HUES48 (cell line): ENCODE measurements at regions not wholly inside any gene's neighbourhood (a gene's known extent, or its start where the extent isn't known, plus 50 kb on each side); places are given as distances from the start of the nearest gene placed in this dataset.

Source experiments
- H3K27ac ChIP-seq: one replicate; pipeline ENCODE4 v1.7.0; 2013; ENCODE audit warnings: low read depth, low read length, inconsistent platforms
- H3K27me3 ChIP-seq: 2 replicates; pipeline ENCODE4 v1.6.1; 2013; ENCODE audit warnings: mild to moderate bottlenecking, low read length; ENCODE audit not compliant: control insufficient read depth, insufficient read depth
- H3K36me3 ChIP-seq: 2 replicates; pipeline ENCODE4 v1.6.1; 2013; ENCODE audit warnings: low read length; ENCODE audit not compliant: control insufficient read depth, insufficient read depth
- H3K4me1 ChIP-seq: 2 replicates; pipeline ENCODE4 v1.6.1; 2013; ENCODE audit warnings: mild to moderate bottlenecking, low read length; ENCODE audit not compliant: control insufficient read depth, insufficient read depth
- H3K4me3 ChIP-seq: 2 replicates; pipeline ENCODE4 v1.5.1; 2013; ENCODE audit warnings: mild to moderate bottlenecking, low read depth, low read length
- H3K9ac ChIP-seq: 2 replicates; pipeline ENCODE4 v1.6.1; 2013; ENCODE audit warnings: mild to moderate bottlenecking, low read depth, low read length, moderate library complexity
- H3K9me3 ChIP-seq: 2 replicates; pipeline ENCODE4 v1.6.1; 2013; ENCODE audit warnings: low read length; ENCODE audit not compliant: control insufficient read depth, insufficient read depth

GRCh38 chr6:23413327-23414050 lies 712.5 kb upstream of the NRSN1 start:
- Histone ChIP-seq H3K9me3 (no peaks in the 10 kb centered on the region), H3K9ac (no peak overlapping the region), H3K4me1 (0 out of 2 replicates have a peak, but pooled peaks cover 5% of the 10 kb centered on the region), H3K27me3 (no peaks in the 10 kb centered on the region), H3K36me3 (no peaks in the 10 kb centered on the region), H3K4me3 (no peak overlapping the region), H3K27ac (no peak overlapping the region)

- Histone ChIP-seq H3K27ac (no peak overlapping the region), H3K36me3 (no peaks in the 10 kb centered on the region), H3K9ac (no peak overlapping the region)
Observed at GRCh38 chr6:23414051-23414445, 712.0 kb upstream of the NRSN1 start.

DNA sequence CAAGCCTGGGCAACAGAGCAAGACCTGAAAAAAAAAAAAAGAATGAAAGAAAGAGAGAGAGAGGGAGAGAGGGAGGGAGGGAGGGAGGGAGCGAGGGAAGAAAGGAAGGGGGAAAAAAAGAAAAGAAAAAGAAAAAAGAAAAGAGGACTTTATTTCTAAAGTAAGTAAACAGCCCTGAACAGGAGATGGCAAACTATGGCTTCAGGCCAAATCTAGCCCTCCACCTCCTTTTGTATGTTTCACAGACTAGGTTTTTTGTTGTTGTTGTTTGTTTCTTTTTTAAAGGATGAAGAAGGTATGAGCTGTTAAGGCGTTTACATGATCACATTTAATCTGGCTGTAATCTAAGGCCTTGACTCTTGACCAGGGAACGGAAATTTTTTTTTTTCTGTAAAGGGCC lies 711.1 kb upstream of the NRSN1 start:
- no peak overlapping the region for H3K4me3 ChIP-seq
- no peaks in the 10 kb centered on the region for H3K27me3 ChIP-seq
- H3K4me1 ChIP-seq = no peaks in the 10 kb centered on the region
- no peak overlapping the region for H3K27ac ChIP-seq
- no peak overlapping the region for H3K9ac ChIP-seq
- H3K9me3 ChIP-seq = no peaks in the 10 kb centered on the region
- no peaks in the 10 kb centered on the region for H3K36me3 ChIP-seq

More at GRCh38 chr6:23414051-23414445, 712.0 kb upstream of the NRSN1 start:
- Histone ChIP-seq H3K4me3 (no peak overlapping the region), H3K27me3 (no peaks in the 10 kb centered on the region), H3K9me3 (no peaks in the 10 kb centered on the region), H3K4me1 (no peaks in the 10 kb centered on the region)

GRCh38 chr6:23415819-23416427 lies 710.1 kb upstream of the NRSN1 start:
- Histone ChIP-seq H3K9me3 (no peaks in the 10 kb centered on the region), H3K4me3 (no peak overlapping the region), H3K9ac (no peak overlapping the region), H3K4me1 (no peaks in the 10 kb centered on the region), H3K27me3 (no peaks in the 10 kb centered on the region), H3K27ac (no peak overlapping the region), H3K36me3 (no peaks in the 10 kb centered on the region)

- Histone ChIP-seq H3K36me3 (no peaks in the 10 kb centered on the region), H3K4me3 (no peak overlapping the region), H3K9ac (no peak overlapping the region), H3K27ac (no peak overlapping the region), H3K4me1 (no peaks in the 10 kb centered on the region), H3K9me3 (no peaks in the 10 kb centered on the region), H3K27me3 (no peaks in the 10 kb centered on the region)
Observed at GRCh38 chr6:23417133-23417532, 708.9 kb upstream of the NRSN1 start.

DNA sequence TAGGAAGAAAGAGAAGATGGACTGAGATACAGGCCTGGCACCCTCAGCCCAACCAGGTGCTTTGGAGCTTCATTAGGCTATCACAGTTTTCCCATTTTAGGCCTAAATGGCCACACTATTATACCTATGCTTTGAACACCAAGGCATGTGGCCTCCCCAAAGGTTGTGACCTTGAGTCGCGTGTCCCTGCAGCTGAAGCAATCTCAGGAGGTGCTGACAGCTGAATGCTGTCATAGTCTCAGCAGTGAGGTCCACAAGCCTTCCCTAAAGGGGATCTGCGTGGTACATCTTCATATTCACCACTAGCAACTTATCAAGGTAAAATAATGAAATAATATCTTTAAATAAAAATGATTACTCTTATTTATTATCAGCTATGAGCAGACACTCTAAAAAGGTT lies 707.9 kb upstream of the NRSN1 start:
- no peaks in the 10 kb centered on the region for H3K4me1 ChIP-seq
- no peak overlapping the region for H3K4me3 ChIP-seq
- no peaks in the 10 kb centered on the region for H3K9me3 ChIP-seq
- H3K9ac ChIP-seq = no peak overlapping the region
- no peak overlapping the region for H3K27ac ChIP-seq
- H3K27me3 ChIP-seq = no peaks in the 10 kb centered on the region
- H3K36me3 ChIP-seq = no peaks in the 10 kb centered on the region

- Histone ChIP-seq H3K9ac (no peak overlapping the region), H3K4me3 (no peak overlapping the region), H3K9me3 (no peaks in the 10 kb centered on the region), H3K36me3 (no peaks in the 10 kb centered on the region), H3K27me3 (no peaks in the 10 kb centered on the region), H3K27ac (no peak overlapping the region), H3K4me1 (no peaks in the 10 kb centered on the region)
Observed at GRCh38 chr6:23419046-23419445, 707.0 kb upstream of the NRSN1 start.

GRCh38 chr6:23420659-23421350 lies 705.2 kb upstream of the NRSN1 start:
- Histone ChIP-seq H3K27ac (no peak overlapping the region), H3K4me1 (peaks cover 2% of the 10 kb centered on the region; the same call in 1 of the 2 replicates), H3K9me3 (no peaks in the 10 kb centered on the region), H3K27me3 (no peaks in the 10 kb centered on the region), H3K4me3 (no peak overlapping the region), H3K36me3 (no peaks in the 10 kb centered on the region), H3K9ac (no peak overlapping the region)

DNA sequence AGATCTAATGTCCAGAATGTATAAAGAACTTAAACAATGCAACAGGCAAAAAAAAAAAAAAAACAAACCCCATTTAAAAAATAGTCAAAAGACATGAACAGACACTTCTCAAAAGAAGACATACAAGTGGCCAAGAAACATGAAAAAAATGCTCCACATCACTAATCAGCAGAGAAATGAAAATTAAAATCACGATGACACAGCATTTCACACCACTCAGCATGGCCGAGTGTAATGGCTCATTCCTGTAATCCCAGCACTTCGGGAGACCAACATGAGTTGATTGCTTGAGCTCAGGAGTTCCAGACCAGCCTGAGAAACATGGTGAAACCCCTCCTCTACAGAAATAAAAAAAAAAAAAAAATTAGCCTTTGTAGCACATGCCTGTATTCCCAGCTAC lies 701.4 kb upstream of the NRSN1 start:
- peaks cover 6% of the 10 kb centered on the region; the same call in 1 of the 2 replicates for H3K4me1 ChIP-seq
- no peaks in the 10 kb centered on the region for H3K36me3 ChIP-seq
- H3K4me3 ChIP-seq = no peak overlapping the region
- H3K9me3 ChIP-seq = no peaks in the 10 kb centered on the region
- no peaks in the 10 kb centered on the region for H3K27me3 ChIP-seq
- H3K9ac ChIP-seq = no peak overlapping the region
- no peak overlapping the region for H3K27ac ChIP-seq

DNA sequence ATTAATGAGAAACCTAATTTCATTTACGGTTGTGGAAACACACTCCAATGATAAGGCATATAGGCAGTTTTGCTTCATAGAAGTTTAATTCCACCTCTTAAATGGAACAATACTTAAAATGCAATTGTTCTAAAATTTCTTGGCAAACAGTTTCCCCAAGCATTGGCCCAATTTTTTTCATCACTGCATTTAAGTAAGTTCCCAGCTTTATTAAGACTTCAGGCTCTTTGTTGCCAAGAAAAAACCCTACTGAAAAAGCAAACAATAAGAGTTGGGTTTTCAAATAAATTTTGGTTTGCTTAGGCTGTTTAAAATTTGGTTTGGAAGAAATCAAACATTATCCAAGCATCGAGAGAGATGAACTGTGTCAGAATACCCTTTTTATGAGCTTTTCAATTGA lies 690.9 kb upstream of the NRSN1 start:
- no peak overlapping the region for H3K9ac ChIP-seq
- no peak overlapping the region for H3K4me3 ChIP-seq
- no peak overlapping the region for H3K27ac ChIP-seq
- no peaks in the 10 kb centered on the region for H3K36me3 ChIP-seq
- H3K27me3 ChIP-seq = no peaks in the 10 kb centered on the region
- no peaks in the 10 kb centered on the region for H3K9me3 ChIP-seq
- no peaks in the 10 kb centered on the region for H3K4me1 ChIP-seq

DNA sequence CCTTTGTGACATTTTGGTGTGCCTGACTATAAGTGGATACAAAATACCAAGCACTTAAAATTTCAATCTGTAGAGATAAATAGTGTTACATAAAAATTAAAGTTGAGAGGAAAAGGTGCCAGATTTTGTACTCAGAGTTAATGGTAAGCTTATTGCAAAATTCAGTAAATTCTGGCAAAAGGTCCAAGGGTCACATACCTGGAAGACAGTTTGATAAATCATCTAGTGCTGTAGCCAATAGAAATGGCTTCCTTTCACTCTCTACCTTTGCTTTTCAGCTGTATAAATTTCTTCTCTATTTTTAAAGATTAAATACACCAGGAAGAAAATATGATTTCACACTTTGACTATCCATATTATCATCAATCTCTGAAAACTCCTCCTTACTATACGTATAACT lies 690.2 kb upstream of the NRSN1 start:
- Histone ChIP-seq H3K9me3 (no peaks in the 10 kb centered on the region), H3K36me3 (no peaks in the 10 kb centered on the region), H3K27ac (no peak overlapping the region), H3K4me3 (no peak overlapping the region), H3K4me1 (no peaks in the 10 kb centered on the region), H3K9ac (no peak overlapping the region), H3K27me3 (no peaks in the 10 kb centered on the region)
